ENCODE measurements at regions not wholly inside any gene's neighbourhood (a gene's known extent, or its start where the extent isn't known, plus 50 kb on each side); places are given as distances from the start of the nearest gene placed in this dataset.
A peak's percentile ranks its signal among the peaks of the same experiment; 100 is the strongest.

GRCh38 chr7:106957766-106958165 lies 86.7 kb upstream of the PRKAR2B start:
- Mint-ChIP-seq H3K4me3 (no peak overlapping the region), H3K27me3 (ENCODE audit: low read depth) (peaks cover 2% of the 10 kb centered on the region), H3K36me3 (ENCODE audit: low read depth) (no peaks in the 10 kb centered on the region), H3K9me3 (no peaks in the 10 kb centered on the region), H3K27ac (no peak overlapping the region), H3K4me1 (ENCODE audit: low read depth) (no peaks in the 10 kb centered on the region)
- DNase-seq (ENCODE audit: low spot score) = no peak

GRCh38 chr7:106959753-106960152 lies 84.8 kb upstream of the PRKAR2B start:
- H3K9me3 Mint-ChIP-seq = no peaks in the 10 kb centered on the region
- no peaks in the 10 kb centered on the region for H3K36me3 Mint-ChIP-seq (ENCODE audit: low read depth)
- DNase-seq (ENCODE audit: low spot score) = peak; percentile 4
- no peak overlapping the region for H3K4me3 Mint-ChIP-seq
- no peak overlapping the region for H3K27ac Mint-ChIP-seq
- H3K4me1 Mint-ChIP-seq (ENCODE audit: low read depth) = no peaks in the 10 kb centered on the region
- peaks cover 5% of the 10 kb centered on the region for H3K27me3 Mint-ChIP-seq (ENCODE audit: low read depth)

- Mint-ChIP-seq H3K9me3 (no peaks in the 10 kb centered on the region), H3K27me3 (ENCODE audit: low read depth) (peaks cover 5% of the 10 kb centered on the region), H3K4me3 (no peak overlapping the region), H3K4me1 (ENCODE audit: low read depth) (no peaks in the 10 kb centered on the region), H3K36me3 (ENCODE audit: low read depth) (no peaks in the 10 kb centered on the region), H3K27ac (no peak overlapping the region)
- no peak for DNase-seq (ENCODE audit: low spot score)
Measured at GRCh38 chr7:106962751-106963150, 81.8 kb upstream of the PRKAR2B start.

- Mint-ChIP-seq H3K36me3 (ENCODE audit: low read depth) (no peaks in the 10 kb centered on the region), H3K27ac (no peak overlapping the region), H3K4me3 (no peak overlapping the region), H3K4me1 (ENCODE audit: low read depth) (no peaks in the 10 kb centered on the region), H3K27me3 (ENCODE audit: low read depth) (peaks cover 5% of the 10 kb centered on the region), H3K9me3 (no peaks in the 10 kb centered on the region)
- DNase-seq (ENCODE audit: low spot score) = no peak
Measured at GRCh38 chr7:106964466-106964865, 80.0 kb upstream of the PRKAR2B start.

- peaks cover 5% of the 10 kb centered on the region for H3K27me3 Mint-ChIP-seq (ENCODE audit: low read depth)
- H3K36me3 Mint-ChIP-seq (ENCODE audit: low read depth) = no peaks in the 10 kb centered on the region
- DNase-seq (ENCODE audit: low spot score) = no peak
- H3K4me3 Mint-ChIP-seq = no peak overlapping the region
- H3K27ac Mint-ChIP-seq = no peak overlapping the region
- H3K4me1 Mint-ChIP-seq (ENCODE audit: low read depth) = no peaks in the 10 kb centered on the region
- no peaks in the 10 kb centered on the region for H3K9me3 Mint-ChIP-seq
Measured at GRCh38 chr7:106965108-106965507, 79.4 kb upstream of the PRKAR2B start.

GRCh38 chr7:106966121-106966520 lies 78.4 kb upstream of the PRKAR2B start:
- Mint-ChIP-seq H3K27ac (no peak overlapping the region), H3K4me1 (ENCODE audit: low read depth) (no peaks in the 10 kb centered on the region), H3K9me3 (no peaks in the 10 kb centered on the region), H3K36me3 (ENCODE audit: low read depth) (no peaks in the 10 kb centered on the region), H3K4me3 (no peak overlapping the region), H3K27me3 (ENCODE audit: low read depth) (peaks cover 12% of the 10 kb centered on the region)
- DNase-seq (ENCODE audit: low spot score) = no peak

- H3K27ac Mint-ChIP-seq = no peak overlapping the region
- H3K4me1 Mint-ChIP-seq (ENCODE audit: low read depth) = no peaks in the 10 kb centered on the region
- H3K9me3 Mint-ChIP-seq = no peaks in the 10 kb centered on the region
- no peak for DNase-seq (ENCODE audit: low spot score)
- no peak overlapping the region for H3K4me3 Mint-ChIP-seq
- H3K27me3 Mint-ChIP-seq (ENCODE audit: low read depth) = peaks cover 7% of the 10 kb centered on the region
- H3K36me3 Mint-ChIP-seq (ENCODE audit: low read depth) = no peaks in the 10 kb centered on the region
Measured at GRCh38 chr7:106968160-106968559, 76.3 kb upstream of the PRKAR2B start.

- H3K9me3 Mint-ChIP-seq = no peaks in the 10 kb centered on the region
- no peaks in the 10 kb centered on the region for H3K27me3 Mint-ChIP-seq (ENCODE audit: low read depth)
- no peaks in the 10 kb centered on the region for H3K4me1 Mint-ChIP-seq (ENCODE audit: low read depth)
- H3K4me3 Mint-ChIP-seq = no peak overlapping the region
- H3K36me3 Mint-ChIP-seq (ENCODE audit: low read depth) = no peaks in the 10 kb centered on the region
- no peak for DNase-seq (ENCODE audit: low spot score)
- H3K27ac Mint-ChIP-seq = no peak overlapping the region
Measured at GRCh38 chr7:106978425-106979420, 65.8 kb upstream of the PRKAR2B start.

GRCh38 chr7:106979551-106980357 lies 64.8 kb upstream of the PRKAR2B start:
- DNase-seq (ENCODE audit: low spot score) = no peak

GRCh38 chr7:106980358-106980685 lies 64.2 kb upstream of the PRKAR2B start:
- DNase-seq (ENCODE audit: low spot score) = no peak
- no peaks in the 10 kb centered on the region for H3K27me3 Mint-ChIP-seq (ENCODE audit: low read depth)
- H3K4me3 Mint-ChIP-seq = no peak overlapping the region
- H3K27ac Mint-ChIP-seq = no peak overlapping the region
- H3K36me3 Mint-ChIP-seq (ENCODE audit: low read depth) = no peaks in the 10 kb centered on the region
- no peaks in the 10 kb centered on the region for H3K4me1 Mint-ChIP-seq (ENCODE audit: low read depth)
- no peaks in the 10 kb centered on the region for H3K9me3 Mint-ChIP-seq

More at GRCh38 chr7:106979551-106980357, 64.8 kb upstream of the PRKAR2B start:
- H3K4me1 Mint-ChIP-seq (ENCODE audit: low read depth) = no peaks in the 10 kb centered on the region
- H3K36me3 Mint-ChIP-seq (ENCODE audit: low read depth) = no peaks in the 10 kb centered on the region
- no peak overlapping the region for H3K27ac Mint-ChIP-seq
- H3K4me3 Mint-ChIP-seq = no peak overlapping the region
- H3K9me3 Mint-ChIP-seq = no peaks in the 10 kb centered on the region
- H3K27me3 Mint-ChIP-seq (ENCODE audit: low read depth) = no peaks in the 10 kb centered on the region

- H3K36me3 Mint-ChIP-seq (ENCODE audit: low read depth) = no peaks in the 10 kb centered on the region
- H3K4me3 Mint-ChIP-seq = no peak overlapping the region
- H3K27ac Mint-ChIP-seq = no peak overlapping the region
- H3K27me3 Mint-ChIP-seq (ENCODE audit: low read depth) = no peaks in the 10 kb centered on the region
- no peaks in the 10 kb centered on the region for H3K9me3 Mint-ChIP-seq
- H3K4me1 Mint-ChIP-seq (ENCODE audit: low read depth) = peaks cover 5% of the 10 kb centered on the region
- DNase-seq (ENCODE audit: low spot score) = no peak
Measured at GRCh38 chr7:106982415-106982814, 62.1 kb upstream of the PRKAR2B start.

- Mint-ChIP-seq H3K9me3 (no peaks in the 10 kb centered on the region), H3K27ac (no peak overlapping the region), H3K36me3 (ENCODE audit: low read depth) (no peaks in the 10 kb centered on the region), H3K4me1 (ENCODE audit: low read depth) (peaks cover 5% of the 10 kb centered on the region), H3K4me3 (no peak overlapping the region), H3K27me3 (ENCODE audit: low read depth) (no peaks in the 10 kb centered on the region)
- DNase-seq (ENCODE audit: low spot score) = no peak
Measured at GRCh38 chr7:106984034-106984433, 60.5 kb upstream of the PRKAR2B start.

GRCh38 chr7:106986450-106986977 lies 58.0 kb upstream of the PRKAR2B start:
- Mint-ChIP-seq H3K27ac (no peak overlapping the region), H3K27me3 (ENCODE audit: low read depth) (no peaks in the 10 kb centered on the region), H3K36me3 (ENCODE audit: low read depth) (no peaks in the 10 kb centered on the region), H3K9me3 (no peaks in the 10 kb centered on the region), H3K4me3 (no peak overlapping the region), H3K4me1 (ENCODE audit: low read depth) (peaks cover 5% of the 10 kb centered on the region)
- DNase-seq (ENCODE audit: low spot score) = no peak

GRCh38 chr7:106987777-106988176 lies 56.7 kb upstream of the PRKAR2B start:
- Mint-ChIP-seq H3K36me3 (ENCODE audit: low read depth) (no peaks in the 10 kb centered on the region), H3K9me3 (no peaks in the 10 kb centered on the region), H3K4me3 (no peak overlapping the region), H3K27ac (no peak overlapping the region), H3K4me1 (ENCODE audit: low read depth) (peaks cover 5% of the 10 kb centered on the region), H3K27me3 (ENCODE audit: low read depth) (no peaks in the 10 kb centered on the region)
- DNase-seq (ENCODE audit: low spot score) = no peak
